Heart left ventricle (tissue), 16 donors: ENCODE measurements at regions not wholly inside any gene's neighbourhood (a gene's known extent, or its start where the extent isn't known, plus 50 kb on each side); places are given as distances from the start of the nearest gene placed in this dataset.

ENCODE experiments used
- ATAC-seq, 4 donors: fragments of 200-7000 bp; cut with Tn5 transposase; one replicate each; pipeline ENCODE4 v1.9.1; 2020 to 2022; ENCODE audit warnings: moderate library complexity in 4 of 4, mild to moderate bottlenecking in 3 of 4, moderate number of reproducible peaks in 1 of 4
- DNase-seq, 5 donors: peaks; one replicate each; pipeline ENCODE4 v3.0.0-alpha.2; 2020
- H3K27ac ChIP-seq, 12 donors: fragments of 200-600 bp; sonication (generic) in 4 of 12; one replicate each; pipeline versions ENCODE4 v1.5.0 to v1.8.0; 2016 to 2022; ENCODE audit warnings: mild to moderate bottlenecking in 2 of 12
- H3K27me3 ChIP-seq, 9 donors: fragments of 200-600 bp; sonication (generic) in 2 of 9; one replicate each; pipeline versions ENCODE4 v1.5.1 to v1.8.0; 2016 to 2022; ENCODE audit warnings: mild to moderate bottlenecking in 3 of 9
- H3K36me3 ChIP-seq, 9 donors: fragments of 200-600 bp; sonication (generic) in 2 of 9; one replicate each; pipeline versions ENCODE4 v1.5.0 to v1.8.0; 2018 to 2022; ENCODE audit warnings: mild to moderate bottlenecking in 2 of 9
- H3K4me1 ChIP-seq, 12 donors: fragments of 200-600 bp; sonication (generic) in 4 of 12; one replicate each; pipeline versions ENCODE4 v1.5.0 to v1.8.0; 2016 to 2022; ENCODE audit warnings: mild to moderate bottlenecking in 3 of 12
- H3K4me3 ChIP-seq, 12 donors: fragments of 200-600 bp; sonication (generic) in 4 of 12; one replicate each; pipeline versions ENCODE4 v1.5.0 to v1.8.0; 2017 to 2022; ENCODE audit warnings: mild to moderate bottlenecking in 9 of 12, moderate library complexity in 4 of 12
- H3K9me3 ChIP-seq, 12 donors: fragments of 200-600 bp; sonication (generic) in 4 of 12; one replicate each; pipeline versions ENCODE4 v1.5.0 to v1.8.0; 2016 to 2022; ENCODE audit warnings: mild to moderate bottlenecking in 1 of 12
- POLR2A ChIP-seq, 2 donors: fragments of 450-650 bp; IDR thresholded peaks; one replicate each; pipeline ENCODE4 v1.6.1; 2017; ENCODE audit warnings: antibody characterized with exemption in 2 of 2, mild to moderate bottlenecking in 2 of 2, moderate library complexity in 2 of 2
- WGBS, 4 donors: extraction: QIAGEN DNeasy Blood & Tissue Kit in 2 of 4; methylation state at CpG; one replicate each; pipeline versions ENCODE4 v1.1.5 to v1.1.7; 2013 to 2018; 5-methylcytosine and 5-hydroxymethylcytosine counted together
- intact Hi-C, 10 donors: fragments of 100-400 bp; cut with DNase I; formaldehyde crosslinking; loops; one replicate each; pipeline versions ENCODE4 v1.11.1 to v1.14.2; 2022
- TF ChIP-seq, protein P1 (sequence below), 12 donors: fragments of 200-600 bp; sonication (generic) in 4 of 12; IDR thresholded peaks; one replicate each; pipeline versions ENCODE4 v1.5.0 to v1.8.0; 2018 to 2022; ENCODE audit warnings: antibody characterized with exemption in 12 of 12, mild to moderate bottlenecking in 5 of 12
- donor health status: ischemic (EF 13 %, LVEDD 7.1; RV severe dilation, severe dysfunction).
- donor health status: healthy with polysubstance abuse.
- donor health status: DM: no; HTN: yes; CAD: no.
- donor health status: DM: no; HTN: no; CAD: no.
- donor health status: ischemic (EF 25% LVEDD 6.9; RV normal size, moderate dysfunction).
- donor health status: ischemic (EF 25% LVEDD 5.7; RV mildly dilated, moderate dysfunction).
- donor health status: healthy.
- donor health status: DM: yes; HTN: yes; CAD: no.
- donor health status: ischemic (EF 35%, LVEDD 5.7; RV mildly dilated, moderate dysfunction).
- donor health status: nonischemic (EF 11% LVEDD 7.7; RV severe dilation, severe dysfunction).
- donor health status: DM: yes; HTN: yes; CAD: no.
- donor health status: PGD.
- donor health status: ischemic (EF 29% LVEDD 5.4; RV normal size, mild dysfunction).
- donor health status: nonischemic (EF 23%, LVEDD 6.1; RV moderate dilation, normal function).

DNA sequence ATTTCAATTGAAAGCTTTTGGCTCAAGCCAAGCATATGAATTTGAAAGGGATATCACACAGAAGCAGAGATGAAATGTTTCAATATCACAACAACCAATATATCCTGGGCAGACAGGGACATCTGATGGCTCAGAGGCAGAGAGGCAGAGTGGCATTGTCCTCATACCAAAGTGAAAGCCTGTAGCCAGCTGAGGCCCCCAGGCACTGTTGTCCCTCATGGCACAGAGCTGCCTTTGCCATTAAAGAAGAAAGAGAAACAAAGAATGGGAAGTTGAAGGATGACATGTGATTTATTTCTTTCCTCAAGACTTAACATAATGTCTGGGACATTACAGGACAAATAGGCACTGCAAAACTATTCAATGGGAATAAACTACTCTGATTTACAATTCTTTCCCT, 504.3 kb upstream of the PCDH15 start:
- Histone ChIP-seq H3K4me1 (no peaks in the 10 kb centered on the region), H3K4me3 (no peak overlapping the region), H3K27me3 (no peaks in the 10 kb centered on the region), H3K9me3 (no peaks in the 10 kb centered on the region), H3K27ac (no peak overlapping the region), H3K36me3 (no peaks in the 10 kb centered on the region)
- intact Hi-C loops = no loop called here
- DNase-seq (no peak), ATAC-seq (no peak)
- TF ChIP-seq, protein P1, sequence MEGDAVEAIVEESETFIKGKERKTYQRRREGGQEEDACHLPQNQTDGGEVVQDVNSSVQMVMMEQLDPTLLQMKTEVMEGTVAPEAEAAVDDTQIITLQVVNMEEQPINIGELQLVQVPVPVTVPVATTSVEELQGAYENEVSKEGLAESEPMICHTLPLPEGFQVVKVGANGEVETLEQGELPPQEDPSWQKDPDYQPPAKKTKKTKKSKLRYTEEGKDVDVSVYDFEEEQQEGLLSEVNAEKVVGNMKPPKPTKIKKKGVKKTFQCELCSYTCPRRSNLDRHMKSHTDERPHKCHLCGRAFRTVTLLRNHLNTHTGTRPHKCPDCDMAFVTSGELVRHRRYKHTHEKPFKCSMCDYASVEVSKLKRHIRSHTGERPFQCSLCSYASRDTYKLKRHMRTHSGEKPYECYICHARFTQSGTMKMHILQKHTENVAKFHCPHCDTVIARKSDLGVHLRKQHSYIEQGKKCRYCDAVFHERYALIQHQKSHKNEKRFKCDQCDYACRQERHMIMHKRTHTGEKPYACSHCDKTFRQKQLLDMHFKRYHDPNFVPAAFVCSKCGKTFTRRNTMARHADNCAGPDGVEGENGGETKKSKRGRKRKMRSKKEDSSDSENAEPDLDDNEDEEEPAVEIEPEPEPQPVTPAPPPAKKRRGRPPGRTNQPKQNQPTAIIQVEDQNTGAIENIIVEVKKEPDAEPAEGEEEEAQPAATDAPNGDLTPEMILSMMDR (IDR thresholded peaks at IDR 0.05) = no peak
- no peak for TF ChIP-seq POLR2A (IDR thresholded peaks at IDR 0.05)

DNA sequence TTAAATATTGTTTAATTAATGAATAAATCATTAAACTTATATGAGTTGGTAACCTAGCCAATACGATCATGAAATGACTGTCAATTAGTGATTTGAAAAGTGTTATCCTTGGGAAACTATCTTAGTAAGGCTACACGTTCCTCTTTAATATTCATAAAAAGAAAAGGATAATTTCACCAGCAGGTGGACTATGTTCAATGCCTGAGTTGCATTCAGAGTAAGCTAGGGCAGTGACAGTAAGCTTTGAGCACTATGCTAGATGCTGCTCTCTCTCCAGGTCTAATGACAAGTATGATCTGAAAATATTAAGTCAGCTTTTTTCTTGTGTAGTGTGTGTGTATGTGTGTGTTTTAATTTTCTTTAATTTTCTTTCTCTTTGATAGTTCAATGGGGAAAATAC, 486.3 kb upstream of the PCDH15 start:
- 45 to 52% (median 48%) methylated on average over 2 of the region's 2 CpGs for WGBS, 4 donors
- intact Hi-C loops = loop anchor here in 4 of 10 donors (5.0 to 10.0 kb wide), 3 partner anchors 117 to 217 kb away; no protein-coding TSS in a partner anchor
- Histone ChIP-seq H3K27me3 (no peaks in the 10 kb centered on the region), H3K36me3 (no peaks in the 10 kb centered on the region), H3K27ac (no peak overlapping the region), H3K4me1 (no peaks in the 10 kb centered on the region), H3K4me3 (no peak overlapping the region), H3K9me3 (peaks cover 0 to 8% (median 0%) of the 10 kb centered on the region in 12 donors)
- no peak for ATAC-seq
- TF ChIP-seq, protein P1 (IDR thresholded peaks at IDR 0.05) = peak in 6 of 12 donors; percentile 7 to 39 (median 18)
- TF ChIP-seq POLR2A (IDR thresholded peaks at IDR 0.05) = no peak
- no peak for DNase-seq

- no peak for ATAC-seq
- no peaks in the 10 kb centered on the region for H3K4me1 ChIP-seq
- TF ChIP-seq, protein P1 (IDR thresholded peaks at IDR 0.05) = no peak
- TF ChIP-seq POLR2A (IDR thresholded peaks at IDR 0.05) = no peak
- no peak overlapping the region for H3K27ac ChIP-seq
- intact Hi-C loops = loop anchor here in 3 of 10 donors (10.0 kb wide), 2 partner anchors 122 to 222 kb away; no protein-coding TSS in a partner anchor
- WGBS, 4 donors = 66 to 81% (median 75%) methylated on average over 5 of the region's 5 CpGs
- DNase-seq = no peak
- no peaks in the 10 kb centered on the region for H3K36me3 ChIP-seq
- no peaks in the 10 kb centered on the region for H3K27me3 ChIP-seq
- no peak overlapping the region for H3K4me3 ChIP-seq
- H3K9me3 ChIP-seq = peaks cover 0 to 8% (median 0%) of the 10 kb centered on the region in 12 donors
These were observed 482.0 kb upstream of the PCDH15 start for GRCh38 chr10:55283031-55283430.

GRCh38 chr10:55280696-55281095, 479.7 kb upstream of the PCDH15 start:
- Histone ChIP-seq H3K36me3 (no peaks in the 10 kb centered on the region), H3K27me3 (no peaks in the 10 kb centered on the region), H3K27ac (no peak overlapping the region), H3K4me1 (no peaks in the 10 kb centered on the region), H3K4me3 (no peak overlapping the region), H3K9me3 (peaks cover 0 to 8% (median 0%) of the 10 kb centered on the region in 12 donors)
- ATAC-seq = no peak
- TF ChIP-seq, protein P1 (IDR thresholded peaks at IDR 0.05) = no peak
- no peak for TF ChIP-seq POLR2A (IDR thresholded peaks at IDR 0.05)
- intact Hi-C loops = loop anchor here in 3 of 10 donors (10.0 kb wide), 2 partner anchors 124 to 224 kb away; no protein-coding TSS in a partner anchor
- no peak for DNase-seq
- WGBS, 4 donors = 88 to 100% (median 95%) methylated on average over 1 of the region's 1 CpG
